ENCODE measurements at regions not wholly inside any gene's neighbourhood (a gene's known extent, or its start where the extent isn't known, plus 50 kb on each side); places are given as distances from the start of the nearest gene placed in this dataset.

DNA sequence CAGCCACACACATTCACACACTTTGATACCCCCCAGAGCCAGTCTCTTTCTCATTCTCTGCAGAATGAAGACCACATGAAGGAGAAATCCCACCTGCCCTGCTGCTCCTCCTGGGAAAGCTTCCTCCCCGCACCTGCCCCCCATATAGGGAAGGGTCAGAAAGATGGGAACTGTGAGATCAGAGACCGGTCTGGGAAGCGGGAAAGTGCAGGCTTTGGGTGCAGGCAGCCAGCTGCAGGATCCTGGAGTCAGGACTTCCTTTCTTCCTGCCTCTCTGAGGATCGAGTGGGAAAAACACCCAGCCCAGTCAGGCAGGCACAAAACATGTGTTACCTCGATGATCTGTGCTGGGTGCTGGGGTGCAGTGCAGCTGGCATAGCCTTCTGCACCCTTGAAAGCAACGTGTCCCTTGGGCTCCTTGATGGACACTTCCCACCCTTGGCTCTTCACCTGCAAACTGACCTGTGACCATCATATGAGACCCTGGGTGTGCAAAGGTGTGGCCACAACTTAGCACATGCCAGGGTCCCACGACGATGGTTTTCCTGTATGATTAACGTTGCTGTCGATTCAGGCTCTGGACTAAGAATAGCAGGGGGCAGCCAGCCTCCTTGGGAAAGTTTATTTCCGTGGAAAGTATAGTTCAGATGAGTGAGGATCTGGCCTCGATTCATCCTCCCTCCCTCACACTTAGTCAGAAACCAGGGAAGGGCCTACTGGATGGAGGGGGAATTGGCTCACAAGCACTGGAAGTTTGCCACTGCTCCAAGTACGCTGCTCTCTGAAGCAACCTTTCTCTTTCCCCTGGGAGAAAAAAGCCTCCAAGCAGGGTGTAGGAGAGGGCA lies 105.4 kb upstream of the MED13L start:
- no peak for DNase-seq

- no peak for DNase-seq
Measured at GRCh38 chr12:116384175-116384574, 106.7 kb upstream of the MED13L start.

- DNase-seq = no peak
Measured at GRCh38 chr12:116384691-116385485, 107.4 kb upstream of the MED13L start.

- DNase-seq = no peak
Measured at GRCh38 chr12:116385486-116386217, 108.2 kb upstream of the MED13L start.

GRCh38 chr12:116389326-116389725 lies 111.8 kb upstream of the MED13L start:
- DNase-seq = no peak

- DNase-seq = no peak
Measured at GRCh38 chr12:116389990-116390389, 112.5 kb upstream of the MED13L start.

DNA sequence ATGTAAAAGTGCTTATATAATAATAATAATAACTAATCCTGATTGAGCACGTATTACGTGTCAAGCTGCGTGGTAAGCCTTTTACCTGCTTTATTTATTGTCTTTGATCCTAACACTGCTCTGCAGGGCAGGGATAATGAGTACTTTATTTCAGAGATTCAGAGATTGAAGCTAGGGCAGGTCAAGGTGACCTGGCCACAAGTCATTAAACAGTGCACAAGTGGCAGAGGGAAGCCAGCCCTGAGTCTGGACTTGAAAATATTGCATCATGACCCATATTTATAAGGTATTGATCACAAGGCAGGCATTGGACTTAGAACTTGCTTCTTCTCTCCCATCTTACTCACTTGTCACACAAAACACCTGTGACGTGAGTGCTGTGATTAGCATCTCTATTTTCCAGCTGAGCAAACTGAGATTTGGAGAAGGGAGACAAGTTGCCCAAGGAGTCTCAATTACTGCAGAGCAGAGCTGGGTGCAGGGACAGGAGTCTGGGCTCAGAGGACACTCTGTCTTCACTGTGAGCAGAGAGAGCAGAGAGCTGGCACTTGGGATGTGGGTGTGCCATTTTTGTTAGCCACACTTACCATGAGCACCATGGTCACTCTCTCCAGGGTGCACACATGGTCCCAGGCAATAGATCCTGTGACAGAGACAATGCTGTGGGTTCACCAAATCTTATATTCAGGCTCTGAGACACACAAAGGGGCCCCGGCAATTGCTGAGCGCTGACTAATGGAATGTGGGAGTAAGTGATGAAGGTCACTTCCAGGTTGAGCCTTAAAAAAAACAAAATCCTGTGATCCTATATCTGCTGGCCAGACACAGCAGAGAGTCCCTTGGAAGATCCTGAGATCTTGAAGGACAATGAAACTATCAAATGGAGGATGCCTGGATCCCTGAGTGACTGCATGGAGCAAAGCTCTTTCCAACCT lies 113.2 kb upstream of the MED13L start:
- no peak for DNase-seq

GRCh38 chr12:116391501-116391900 lies 114.0 kb upstream of the MED13L start:
- DNase-seq = no peak

- no peak for DNase-seq
Measured at GRCh38 chr12:116392061-116392460, 114.6 kb upstream of the MED13L start.

GRCh38 chr12:116393255-116393654 lies 115.8 kb upstream of the MED13L start:
- DNase-seq = no peak

DNA sequence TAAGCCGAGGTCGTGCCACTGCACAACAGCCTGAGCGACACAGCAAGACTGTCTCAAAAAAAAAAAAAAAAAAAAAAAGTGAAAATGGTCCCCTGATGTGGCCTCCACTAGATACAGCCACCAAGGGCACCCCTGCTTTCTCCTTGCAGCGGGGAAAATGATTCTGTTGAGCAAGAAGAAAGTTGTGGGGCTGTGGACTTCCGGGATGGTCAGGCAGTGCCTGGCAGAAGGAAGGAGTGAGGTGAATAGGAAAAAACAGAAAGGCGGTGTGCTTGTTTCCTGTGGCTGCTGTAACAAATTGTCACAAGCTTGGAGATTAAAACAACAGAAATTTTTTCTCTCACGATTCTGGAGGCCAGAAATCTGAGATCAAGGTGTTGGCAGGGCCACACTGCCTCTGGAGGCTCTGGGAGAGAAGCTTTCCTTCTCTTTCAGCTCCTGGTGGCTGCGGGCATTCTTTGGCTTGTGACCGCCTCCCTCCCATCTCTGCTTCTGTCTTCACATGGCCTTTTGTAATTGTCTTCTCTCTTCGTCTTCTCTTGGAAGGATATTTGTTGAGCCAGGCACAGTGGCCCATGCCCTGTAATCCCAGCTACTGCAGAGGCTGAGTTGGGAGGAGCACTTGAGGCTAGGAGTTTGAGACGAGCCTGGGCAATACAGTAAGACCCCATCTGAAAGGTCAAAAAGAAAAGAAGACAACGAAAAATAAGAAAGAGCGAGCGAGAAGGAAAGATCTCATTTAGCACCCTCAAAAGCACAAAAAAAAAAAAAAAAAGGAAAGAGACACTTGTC lies 116.6 kb upstream of the MED13L start:
- DNase-seq = no peak

- no peak for DNase-seq
Measured at GRCh38 chr12:116395396-116395795, 117.9 kb upstream of the MED13L start.

DNA sequence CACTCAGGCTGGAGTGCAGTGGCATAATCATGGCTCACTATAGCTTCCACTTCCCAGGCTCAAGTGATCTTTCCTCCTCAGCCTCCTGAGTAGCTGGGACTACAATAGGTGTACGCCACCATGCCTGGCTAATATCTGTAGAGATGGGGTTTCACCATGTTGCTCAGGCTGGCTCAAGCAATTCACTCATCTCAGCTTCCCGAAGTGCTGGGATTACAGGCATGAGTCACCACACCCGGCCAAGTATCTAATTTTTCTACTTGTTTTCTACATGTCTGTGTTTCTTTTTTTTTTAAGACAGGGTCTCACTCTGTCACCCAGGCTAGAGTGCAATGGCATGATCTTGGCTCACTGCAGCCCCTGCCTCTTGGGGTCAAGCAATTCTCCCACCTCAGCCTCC lies 119.7 kb upstream of the MED13L start:
- DNase-seq = no peak

- no peak for DNase-seq
Measured at GRCh38 chr12:116398193-116398592, 120.7 kb upstream of the MED13L start.

- DNase-seq = no peak
Measured at GRCh38 chr12:116399055-116399454, 121.6 kb upstream of the MED13L start.

DNA sequence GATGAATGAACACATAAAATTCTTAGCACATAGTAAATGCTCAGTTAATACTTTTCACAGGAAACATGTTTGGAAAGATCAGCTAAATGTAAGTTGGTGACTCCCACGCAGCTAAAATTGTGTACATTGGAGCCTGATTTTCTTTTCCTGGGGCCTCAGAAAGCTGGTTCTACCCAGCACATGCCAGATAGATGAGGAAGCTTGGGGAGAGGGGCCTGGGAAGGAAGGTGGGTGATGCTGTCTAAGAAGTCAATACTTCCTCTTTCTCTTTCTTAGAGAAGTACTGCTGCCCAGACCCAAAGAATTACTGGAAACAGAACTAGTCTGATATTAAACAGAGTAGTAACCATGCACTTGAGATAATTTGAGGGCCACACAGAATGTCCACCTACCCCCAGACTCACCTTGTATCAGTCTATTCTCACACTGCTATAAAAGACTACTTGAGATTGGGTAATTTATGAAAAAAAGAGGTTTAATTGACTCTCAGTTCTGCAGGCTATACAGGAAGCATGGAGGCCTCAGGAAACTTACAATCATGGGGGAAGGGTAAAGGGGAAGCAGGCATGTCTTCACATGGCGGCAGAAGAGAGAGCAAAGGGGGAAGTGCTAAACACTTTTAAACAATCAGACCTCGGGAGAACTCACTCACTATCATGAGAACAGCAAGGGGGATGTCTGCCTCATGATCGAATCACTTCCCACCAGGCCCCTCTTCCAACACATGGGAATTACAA lies 123.3 kb upstream of the MED13L start:
- no peak for DNase-seq

GRCh38 chr12:116401565-116401964 lies 124.1 kb upstream of the MED13L start:
- no peak for DNase-seq

- DNase-seq = no peak
Measured at GRCh38 chr12:116402163-116402939, 124.9 kb upstream of the MED13L start.

- DNase-seq = no peak
Measured at GRCh38 chr12:116403546-116403945, 126.1 kb upstream of the MED13L start.

GRCh38 chr12:116404247-116404646 lies 126.8 kb upstream of the MED13L start:
- no peak for DNase-seq
